HCT116 (cell line): ENCODE measurements at regions not wholly inside any gene's neighbourhood (a gene's known extent, or its start where the extent isn't known, plus 50 kb on each side); places are given as distances from the start of the nearest gene placed in this dataset.

ENCODE experiments used
- ATAC-seq: fragments of 200-7000 bp; cut with Tn5 transposase; 2 replicates; pipeline ENCODE4 v1.9.1; 2020; ENCODE audit warnings: mild to moderate bottlenecking, moderate library complexity
- BruUV-seq: library from RNA; stranded (reverse); fragments of 400-500 nt; replicated peaks from 2 replicates; lab custom pipeline; 2021; lab: Mats Ljungman, UMichigan
- CTCF ChIA-PET: fragments of 300-600 bp; sonication (Branson Sonifier 250); formaldehyde crosslinking; loops from one replicate; lab custom pipeline; 2021; ENCODE audit warnings: antibody characterized with exemption; lab: Charles Lee
- POLR2A ChIA-PET: fragments of 300-600, 350-600 bp; sonication (Branson Sonifier 250); formaldehyde crosslinking; loops from one replicate; lab custom pipeline; 2021; ENCODE audit warnings: antibody characterized with exemption; lab: Charles Lee
- RAD21 ChIA-PET, 2 experiments: fragments of 300-600 bp; sonication (Branson Sonifier 250); formaldehyde crosslinking; loops; one replicate each; lab custom pipeline; 2023; ENCODE audit warnings: low total read pairs in 2 of 2; ENCODE audit not compliant: uncharacterized antibody in 2 of 2, unreplicated experiment in 2 of 2, low non-redundant PET in 1 of 2; lab: Charles Lee
- DNase-seq: peaks from one replicate; pipeline ENCODE4 v3.0.0-alpha.2; 2010; ENCODE audit warnings: low read depth, low spot score
- H2AFZ ChIP-seq: fragments of 200-600 bp; shearing (Covaris generic), sonication (generic); 2 replicates; pipeline ENCODE4 v1.6.1; 2017; ENCODE audit warnings: low read depth, mixed run types, mixed read lengths, antibody characterized with exemption, low read length; ENCODE audit not compliant: poor library complexity, severe bottlenecking
- H3K27ac ChIP-seq: 2 replicates; pipeline ENCODE4 v1.5.1; 2012; ENCODE audit warnings: low read depth, low read length
- H3K27me3 ChIP-seq: fragments of 200-600 bp; sonication (generic); 2 replicates; pipeline ENCODE4 v1.6.1; 2016; ENCODE audit warnings: mixed run types, low read length, mixed read lengths; ENCODE audit not compliant: insufficient read depth
- H3K36me3 ChIP-seq, 2 experiments: fragments of 200-500 bp in 1 of 2; fragments of 200-600 bp in 1 of 2; sonication (Bioruptor generic) in 1 of 2; sonication (generic) in 1 of 2; 2 replicates each; pipeline versions ENCODE4 v1.5.1 to v1.6.1; 2014 to 2016; ENCODE audit warnings: low read length in 2 of 2, inconsistent platforms in 1 of 2, mixed read lengths in 1 of 2, mixed run types in 1 of 2; ENCODE audit not compliant: insufficient read depth in 2 of 2, control insufficient read depth in 1 of 2
- H3K4me1 ChIP-seq, 2 experiments: fragments of 200-600 bp in 1 of 2; sonication (generic) in 1 of 2; 2 replicates each; pipeline versions ENCODE4 v1.5.1 to v1.6.1; 2012 to 2017; ENCODE audit warnings: low read length in 2 of 2, inconsistent platforms in 1 of 2, mild to moderate bottlenecking in 1 of 2, mixed read lengths in 1 of 2, mixed run types in 1 of 2, moderate library complexity in 1 of 2; ENCODE audit not compliant: insufficient read depth in 2 of 2, control insufficient read depth in 1 of 2
- H3K4me2 ChIP-seq: fragments of 200-600 bp; sonication (generic); 2 replicates; pipeline ENCODE4 v1.6.1; 2017; ENCODE audit warnings: mixed run types, low read length, mixed read lengths
- H3K4me3 ChIP-seq, 2 experiments: fragments of 200-600 bp in 1 of 2; sonication (generic) in 1 of 2; replicated peaks in 1 of 2; 2 replicates each; pipeline ENCODE4 v1.5.1; 2011 to 2016; ENCODE audit warnings: low read length in 2 of 2, control low read depth in 1 of 2, low read depth in 1 of 2, mild to moderate bottlenecking in 1 of 2, mixed read lengths in 1 of 2, mixed run types in 1 of 2
- H3K79me2 ChIP-seq: fragments of 200-600 bp; sonication (generic); 2 replicates; pipeline ENCODE4 v1.6.1; 2017; ENCODE audit warnings: mild to moderate bottlenecking, mixed run types, low read length, moderate library complexity, mixed read lengths; ENCODE audit not compliant: insufficient read depth
- H3K9ac ChIP-seq: fragments of 200-600 bp; sonication (generic); 2 replicates; pipeline ENCODE4 v1.6.1; 2016; ENCODE audit warnings: low read length, mixed read lengths
- H3K9me2 ChIP-seq: fragments of 200-600 bp; sonication (generic), shearing (Covaris generic); 2 replicates; pipeline ENCODE4 v1.6.1; 2017; ENCODE audit warnings: mixed run types, mild to moderate bottlenecking, moderate library complexity; ENCODE audit not compliant: insufficient read depth
- H3K9me3 ChIP-seq, 2 experiments: fragments of 200-500 bp in 1 of 2; fragments of 200-600 bp in 1 of 2; sonication (Bioruptor generic) in 1 of 2; sonication (generic) in 1 of 2; 2 replicates each; pipeline ENCODE4 v1.6.1; 2014 to 2017; ENCODE audit warnings: low read length in 2 of 2, mixed read lengths in 2 of 2, inconsistent platforms in 1 of 2, low read depth in 1 of 2, mild to moderate bottlenecking in 1 of 2, mixed run types in 1 of 2, moderate library complexity in 1 of 2; ENCODE audit not compliant: control insufficient read depth in 1 of 2, insufficient read depth in 1 of 2
- H4K20me1 ChIP-seq: fragments of 200-600 bp; sonication (generic), shearing (Covaris generic); 2 replicates; pipeline ENCODE4 v1.6.1; 2017; ENCODE audit warnings: mixed run types, mild to moderate bottlenecking, moderate library complexity; ENCODE audit not compliant: insufficient read depth
- CEBPB ChIP-seq: IDR thresholded peaks from 2 replicates; pipeline ENCODE4 v1.6.1; 2012; ENCODE audit warnings: low read depth
- EGR1 ChIP-seq: IDR thresholded peaks from 2 replicates; pipeline ENCODE4 v1.6.1; 2012; ENCODE audit warnings: low read depth
- ELF1 ChIP-seq: IDR thresholded peaks from 2 replicates; pipeline ENCODE4 v1.6.1; 2012; ENCODE audit warnings: low read depth, borderline replicate concordance
- EZH2 ChIP-seq: fragments of 200-600 bp; sonication (generic); IDR thresholded peaks from 2 replicates; pipeline ENCODE4 v1.6.1; 2017; ENCODE audit warnings: antibody characterized with exemption, mixed run types
- EZH2phosphoT487 ChIP-seq: fragments of 200-600 bp; IDR thresholded peaks from 2 replicates; pipeline ENCODE4 v1.6.1; 2018; ENCODE audit warnings: antibody characterized with exemption, borderline replicate concordance
- FOSL1 ChIP-seq: IDR thresholded peaks from 2 replicates; pipeline ENCODE4 v1.6.1; 2012; ENCODE audit warnings: low read depth
- POLR2A ChIP-seq: IDR thresholded peaks from 2 replicates; pipeline ENCODE4 v1.7.0; 2011; ENCODE audit warnings: borderline replicate concordance; ENCODE audit not compliant: insufficient read depth, insufficient read length; ENCODE audit errors: extremely low read depth
- POLR2AphosphoS5 ChIP-seq: IDR thresholded peaks from 2 replicates; pipeline ENCODE4 v1.6.1; 2011; ENCODE audit warnings: mild to moderate bottlenecking, low read depth, low read length, moderate library complexity
- RAD21 ChIP-seq: IDR thresholded peaks from 2 replicates; pipeline ENCODE4 v1.6.1; 2012; ENCODE audit warnings: low read depth, mild to moderate bottlenecking
- SRF ChIP-seq: IDR thresholded peaks from 2 replicates; pipeline ENCODE4 v1.6.1; 2012; ENCODE audit warnings: low read depth
- TCF7L2 ChIP-seq: IDR thresholded peaks from 2 replicates; pipeline ENCODE4 v1.7.0; 2011; ENCODE audit warnings: borderline replicate concordance, inconsistent platforms; ENCODE audit not compliant: insufficient read depth, insufficient read length; ENCODE audit errors: extremely low read depth
- ZFX ChIP-seq: fragments of 450-650 bp; IDR thresholded peaks from 2 replicates; pipeline ENCODE4 v1.6.1; 2017
- ZNF274 ChIP-seq: fragments of 200-500 bp; sonication (Bioruptor generic); IDR thresholded peaks from 2 replicates; pipeline ENCODE4 v1.6.1; 2014; ENCODE audit warnings: mild to moderate bottlenecking, low read depth, low read length, inconsistent platforms
- intact Hi-C: fragments of 100-400 bp; cut with micrococcal nuclease; formaldehyde crosslinking; loops from 2 replicates; pipeline ENCODE4 v1.10.0; 2022
- TF ChIP-seq, protein P1 (sequence below): IDR thresholded peaks from 2 replicates; pipeline ENCODE4 v1.6.1; 2012; ENCODE audit warnings: low read depth
- TF ChIP-seq, protein P2 (sequence below): IDR thresholded peaks from 2 replicates; pipeline ENCODE4 v1.6.1; 2011; ENCODE audit warnings: mild to moderate bottlenecking, low read length, moderate library complexity; ENCODE audit not compliant: insufficient replicate concordance; ENCODE audit errors: extremely low read depth

DNA sequence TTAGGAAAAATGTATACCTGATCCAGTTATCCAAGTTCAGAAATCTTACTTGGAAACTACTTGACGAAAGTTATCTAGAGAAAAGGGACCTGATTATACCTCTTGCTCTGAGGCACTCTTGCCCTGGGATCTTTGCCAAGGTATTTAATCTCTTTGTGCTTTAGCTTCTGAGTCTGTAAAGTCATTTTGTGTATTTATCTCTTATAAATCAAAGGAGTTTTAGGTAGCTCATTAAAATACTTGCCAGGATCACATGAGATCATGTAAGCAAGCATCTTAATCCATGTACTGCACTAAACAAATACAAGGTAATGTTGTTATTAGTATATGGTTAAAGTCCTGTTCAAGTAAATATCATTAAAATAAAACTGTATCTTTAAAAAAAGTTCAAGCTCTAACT lies 147.5 kb downstream of the IPO8 start:
- no peak overlapping the region for H3K4me2 ChIP-seq
- H3K9me2 ChIP-seq: no peaks in the 10 kb centered on the region
- no peaks in the 10 kb centered on the region for H3K9me3 ChIP-seq
- BruUV-seq: no TSS peak
- ChIA-PET CTCF (no interaction called here), POLR2A (no interaction called here), RAD21 (no interaction called here)
- no peak overlapping the region for H3K4me3 ChIP-seq
- H4K20me1 ChIP-seq: no peaks in the 10 kb centered on the region
- H3K36me3 ChIP-seq: no peaks in the 10 kb centered on the region
- H3K79me2 ChIP-seq: no peaks in the 10 kb centered on the region
- DNase-seq (no peak), ATAC-seq (no peak)
- no peak overlapping the region for H2AFZ ChIP-seq
- H3K27me3 ChIP-seq: no peaks in the 10 kb centered on the region
- no peak overlapping the region for H3K27ac ChIP-seq
- intact Hi-C loops: no loop called here
- TF ChIP-seq ZFX (no peak), RAD21 (no peak), TCF7L2 (no peak), EGR1 (no peak), POLR2A (no peak), FOSL1 (no peak), EZH2phosphoT487 (no peak), ELF1 (no peak), ZNF274 (no peak), POLR2AphosphoS5 (no peak), CEBPB (no peak), SRF (no peak), EZH2 (no peak)
- TF ChIP-seq, protein P1, sequence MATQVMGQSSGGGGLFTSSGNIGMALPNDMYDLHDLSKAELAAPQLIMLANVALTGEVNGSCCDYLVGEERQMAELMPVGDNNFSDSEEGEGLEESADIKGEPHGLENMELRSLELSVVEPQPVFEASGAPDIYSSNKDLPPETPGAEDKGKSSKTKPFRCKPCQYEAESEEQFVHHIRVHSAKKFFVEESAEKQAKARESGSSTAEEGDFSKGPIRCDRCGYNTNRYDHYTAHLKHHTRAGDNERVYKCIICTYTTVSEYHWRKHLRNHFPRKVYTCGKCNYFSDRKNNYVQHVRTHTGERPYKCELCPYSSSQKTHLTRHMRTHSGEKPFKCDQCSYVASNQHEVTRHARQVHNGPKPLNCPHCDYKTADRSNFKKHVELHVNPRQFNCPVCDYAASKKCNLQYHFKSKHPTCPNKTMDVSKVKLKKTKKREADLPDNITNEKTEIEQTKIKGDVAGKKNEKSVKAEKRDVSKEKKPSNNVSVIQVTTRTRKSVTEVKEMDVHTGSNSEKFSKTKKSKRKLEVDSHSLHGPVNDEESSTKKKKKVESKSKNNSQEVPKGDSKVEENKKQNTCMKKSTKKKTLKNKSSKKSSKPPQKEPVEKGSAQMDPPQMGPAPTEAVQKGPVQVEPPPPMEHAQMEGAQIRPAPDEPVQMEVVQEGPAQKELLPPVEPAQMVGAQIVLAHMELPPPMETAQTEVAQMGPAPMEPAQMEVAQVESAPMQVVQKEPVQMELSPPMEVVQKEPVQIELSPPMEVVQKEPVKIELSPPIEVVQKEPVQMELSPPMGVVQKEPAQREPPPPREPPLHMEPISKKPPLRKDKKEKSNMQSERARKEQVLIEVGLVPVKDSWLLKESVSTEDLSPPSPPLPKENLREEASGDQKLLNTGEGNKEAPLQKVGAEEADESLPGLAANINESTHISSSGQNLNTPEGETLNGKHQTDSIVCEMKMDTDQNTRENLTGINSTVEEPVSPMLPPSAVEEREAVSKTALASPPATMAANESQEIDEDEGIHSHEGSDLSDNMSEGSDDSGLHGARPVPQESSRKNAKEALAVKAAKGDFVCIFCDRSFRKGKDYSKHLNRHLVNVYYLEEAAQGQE: no peak
- TF ChIP-seq, protein P2, sequence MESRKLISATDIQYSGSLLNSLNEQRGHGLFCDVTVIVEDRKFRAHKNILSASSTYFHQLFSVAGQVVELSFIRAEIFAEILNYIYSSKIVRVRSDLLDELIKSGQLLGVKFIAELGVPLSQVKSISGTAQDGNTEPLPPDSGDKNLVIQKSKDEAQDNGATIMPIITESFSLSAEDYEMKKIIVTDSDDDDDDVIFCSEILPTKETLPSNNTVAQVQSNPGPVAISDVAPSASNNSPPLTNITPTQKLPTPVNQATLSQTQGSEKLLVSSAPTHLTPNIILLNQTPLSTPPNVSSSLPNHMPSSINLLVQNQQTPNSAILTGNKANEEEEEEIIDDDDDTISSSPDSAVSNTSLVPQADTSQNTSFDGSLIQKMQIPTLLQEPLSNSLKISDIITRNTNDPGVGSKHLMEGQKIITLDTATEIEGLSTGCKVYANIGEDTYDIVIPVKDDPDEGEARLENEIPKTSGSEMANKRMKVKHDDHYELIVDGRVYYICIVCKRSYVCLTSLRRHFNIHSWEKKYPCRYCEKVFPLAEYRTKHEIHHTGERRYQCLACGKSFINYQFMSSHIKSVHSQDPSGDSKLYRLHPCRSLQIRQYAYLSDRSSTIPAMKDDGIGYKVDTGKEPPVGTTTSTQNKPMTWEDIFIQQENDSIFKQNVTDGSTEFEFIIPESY: no peak
- H3K9ac ChIP-seq: no peak overlapping the region
- peaks cover 0 to 9% of the 10 kb centered on the region in 2 experiments; a peak in 2 of 4 replicates for H3K4me1 ChIP-seq
